GM12878 (cell line): ENCODE measurements at regions not wholly inside any gene's neighbourhood (a gene's known extent, or its start where the extent isn't known, plus 50 kb on each side); places are given as distances from the start of the nearest gene placed in this dataset.

ENCODE experiments used
- ATAC-seq: fragments of 200-7000 bp; cut with Tn5 transposase; 3 replicates; pipeline ENCODE4 v1.9.1; 2020; ENCODE audit warnings: mild to moderate bottlenecking, moderate library complexity
- BruUV-seq: library from RNA; stranded (reverse); fragments of 400-500 nt; replicated peaks from 2 replicates; lab custom pipeline; 2021; lab: Mats Ljungman, UMichigan
- CTCF ChIA-PET: fragments of 300-600 bp; sonication (Branson Sonifier 250); formaldehyde crosslinking; extraction: SDS; loops from one replicate; lab custom pipeline; 2021; ENCODE audit warnings: inconsistent platforms; lab: Yijun Ruan, JAX
- POLR2A ChIA-PET: fragments of 350-600 bp; formaldehyde crosslinking; extraction: SDS; loops from one replicate; lab custom pipeline; 2021; ENCODE audit warnings: inconsistent platforms; lab: Charles Lee
- RAD21 ChIA-PET: fragments of 300-600 bp; sonication (Branson Sonifier 250); formaldehyde crosslinking; loops from one replicate; lab custom pipeline; 2023; ENCODE audit warnings: antibody characterized with exemption; ENCODE audit not compliant: unreplicated experiment; lab: Charles Lee
- SMC1A ChIA-PET: fragments of 300-600 bp; sonication (Branson Sonifier 250); formaldehyde crosslinking; loops from one replicate; lab custom pipeline; 2023; ENCODE audit not compliant: unreplicated experiment, uncharacterized antibody; lab: Charles Lee
- DNase-seq: peaks from one replicate; pipeline ENCODE4 v3.0.0-alpha.2; 2011; ENCODE audit warnings: low read depth, low spot score
- FAIRE-seq: peaks from 3 replicates; lab custom pipeline; 2011; peaks lifted over from hg19 to GRCh38; lab: Jason Lieb, UNC
- H2AFZ ChIP-seq: 2 replicates; pipeline ENCODE4 v1.6.0; 2011; ENCODE audit warnings: low read depth, low read length, control low read depth; ENCODE audit not compliant: control insufficient read depth
- H3K27ac ChIP-seq: 2 replicates; pipeline ENCODE4 v1.5.1; 2011; ENCODE audit warnings: control low read depth; ENCODE audit not compliant: control insufficient read depth, insufficient read depth
- H3K27me3 ChIP-seq, 2 experiments: replicated peaks in 1 of 2; 2 replicates each; pipeline versions ENCODE4 v1.6.0 to v1.6.1; 2011; ENCODE audit warnings: low read length in 1 of 2; ENCODE audit not compliant: control insufficient read depth in 2 of 2, insufficient read depth in 2 of 2
- H3K36me3 ChIP-seq, 2 experiments: 2 replicates each; pipeline ENCODE4 v1.5.1; 2011; ENCODE audit warnings: low read length in 1 of 2; ENCODE audit not compliant: control insufficient read depth in 2 of 2, insufficient read depth in 2 of 2
- H3K4me1 ChIP-seq: 2 replicates; pipeline ENCODE4 v1.6.1; 2011; ENCODE audit warnings: mild to moderate bottlenecking, low read length, moderate library complexity, mixed read lengths; ENCODE audit not compliant: control insufficient read depth, insufficient read depth
- H3K4me2 ChIP-seq: 2 replicates; pipeline ENCODE4 v1.6.0; 2011; ENCODE audit warnings: control low read depth; ENCODE audit not compliant: control insufficient read depth, insufficient read depth
- H3K4me3 ChIP-seq: fragments of 200-600 bp; sonication (generic); 2 replicates; pipeline ENCODE4 v1.5.1; 2016
- H3K79me2 ChIP-seq: 2 replicates; pipeline ENCODE4 v1.6.0; 2011; ENCODE audit warnings: low read length; ENCODE audit not compliant: control insufficient read depth, insufficient read depth
- H3K9ac ChIP-seq: 2 replicates; pipeline ENCODE4 v1.8.0; 2011; ENCODE audit warnings: low read length, control low read depth, mixed read lengths; ENCODE audit not compliant: control insufficient read depth, insufficient read depth
- H3K9me3 ChIP-seq: replicated peaks from 3 replicates; pipeline ENCODE4 v1.5.1; 2011; ENCODE audit warnings: mild to moderate bottlenecking, low read length; ENCODE audit not compliant: control insufficient read depth, insufficient read depth
- H4K20me1 ChIP-seq: 2 replicates; pipeline ENCODE4 v1.6.0; 2011; ENCODE audit not compliant: control insufficient read depth, insufficient read depth
- E2F8 ChIP-seq: fragments of 450-650 bp; IDR thresholded peaks from 2 replicates; pipeline ENCODE4 v1.6.1; 2018; ENCODE audit warnings: mild to moderate bottlenecking, low read depth, moderate library complexity; ENCODE audit not compliant: partially characterized antibody
- ELK1 ChIP-seq: IDR thresholded peaks from 2 replicates; pipeline ENCODE4 v1.6.1; 2012; ENCODE audit warnings: low read depth, low read length, improper control_type of control experiment
- IRF4 ChIP-seq: IDR thresholded peaks from 2 replicates; pipeline ENCODE4 v1.6.1; 2011; ENCODE audit warnings: low read depth, low read length
- POU2F2 ChIP-seq: IDR thresholded peaks from 3 replicates; pipeline ENCODE4 v1.6.1; 2011; ENCODE audit warnings: low read depth, mild to moderate bottlenecking, low read length, borderline replicate concordance
- RBBP5 ChIP-seq: fragments of 200-600 bp; sonication (generic); conservative IDR thresholded peaks from 2 replicates; pipeline ENCODE4 v1.6.1; 2016
- SREBF1 ChIP-seq: IDR thresholded peaks from 2 replicates; pipeline ENCODE4 v1.6.1; 2012; ENCODE audit warnings: mild to moderate bottlenecking, low read length
- WGBS: methylation state at CpG from one replicate; pipeline ENCODE4 v1.1.6; 2016; ENCODE audit warnings: low lambda C conversion rate; ENCODE audit not compliant: insufficient replicate concordance, insufficient coverage; ENCODE audit errors: missing lambda C conversion rate; 5-methylcytosine and 5-hydroxymethylcytosine counted together
- in situ Hi-C: fragments of 300-500 bp; cut with MboI; formaldehyde crosslinking; loops from 9 replicates; pipeline ENCODE4 v1.14.3; 2018; ENCODE audit warnings: mixed read lengths
- intact Hi-C: fragments of 100-400 bp; cut with micrococcal nuclease; formaldehyde crosslinking; loops from one replicate; pipeline ENCODE4 v1.14.2; 2022; ENCODE audit not compliant: unreplicated experiment

- Histone ChIP-seq H3K79me2 (no peaks in the 10 kb centered on the region), H3K4me1 (no peaks in the 10 kb centered on the region), H3K9me3 (peaks cover 1% of the 10 kb centered on the region; the same call in 1 of the 3 replicates), H3K9ac (no peak overlapping the region), H3K4me2 (no peak overlapping the region), H2AFZ (no peak overlapping the region), H3K36me3 (no peaks in the 10 kb centered on the region), H3K27me3 (no peaks in the 10 kb centered on the region; a peak in 1 of 4 replicates), H3K4me3 (no peak overlapping the region), H4K20me1 (no peaks in the 10 kb centered on the region), H3K27ac (no peak overlapping the region)
- RAD21 ChIA-PET: no interaction called here
- no TSS peak for BruUV-seq
- CTCF ChIA-PET: no interaction called here
- 37% methylated on average over 14 of the region's 14 CpGs for WGBS
- TF ChIP-seq ELK1: no peak
- no peak for TF ChIP-seq SREBF1
- no peak for TF ChIP-seq IRF4
- no peak for TF ChIP-seq POU2F2
- no peak for TF ChIP-seq RBBP5
- no peak for TF ChIP-seq E2F8
- DNase-seq (no peak), FAIRE-seq (no peak), ATAC-seq (no peak)
- in situ Hi-C loops: no loop called here
- intact Hi-C loops: no loop called here
- POLR2A ChIA-PET: no interaction called here
- SMC1A ChIA-PET: no interaction called here
Observed at GRCh38 chr9:135228983-135229625, 141.6 kb downstream of the OLFM1 start.
